DND-41 (cell line): ENCODE measurements at regions not wholly inside any gene's neighbourhood (a gene's known extent, or its start where the extent isn't known, plus 50 kb on each side); places are given as distances from the start of the nearest gene placed in this dataset.

Source experiments
- CTCF ChIP-seq: IDR thresholded peaks from 2 replicates; pipeline ENCODE4 v1.5.1; 2012; ENCODE audit warnings: borderline replicate concordance, low read length, moderate library complexity, mild to moderate bottlenecking; ENCODE audit not compliant: poor library complexity, severe bottlenecking; ENCODE audit errors: extremely low read depth
- EZH2 ChIP-seq: IDR thresholded peaks from 3 replicates; pipeline ENCODE4 v1.6.1; 2012; ENCODE audit warnings: borderline replicate concordance, low read depth, mild to moderate bottlenecking, moderate library complexity, low read length, inconsistent platforms; ENCODE audit not compliant: severe bottlenecking

GRCh38 chrX:22664826-22665225 lies 334.9 kb upstream of the DDX53 start:
- TF ChIP-seq CTCF (no peak), EZH2 (no peak)
